ENCODE measurements at regions not wholly inside any gene's neighbourhood (a gene's known extent, or its start where the extent isn't known, plus 50 kb on each side); places are given as distances from the start of the nearest gene placed in this dataset.

DNA sequence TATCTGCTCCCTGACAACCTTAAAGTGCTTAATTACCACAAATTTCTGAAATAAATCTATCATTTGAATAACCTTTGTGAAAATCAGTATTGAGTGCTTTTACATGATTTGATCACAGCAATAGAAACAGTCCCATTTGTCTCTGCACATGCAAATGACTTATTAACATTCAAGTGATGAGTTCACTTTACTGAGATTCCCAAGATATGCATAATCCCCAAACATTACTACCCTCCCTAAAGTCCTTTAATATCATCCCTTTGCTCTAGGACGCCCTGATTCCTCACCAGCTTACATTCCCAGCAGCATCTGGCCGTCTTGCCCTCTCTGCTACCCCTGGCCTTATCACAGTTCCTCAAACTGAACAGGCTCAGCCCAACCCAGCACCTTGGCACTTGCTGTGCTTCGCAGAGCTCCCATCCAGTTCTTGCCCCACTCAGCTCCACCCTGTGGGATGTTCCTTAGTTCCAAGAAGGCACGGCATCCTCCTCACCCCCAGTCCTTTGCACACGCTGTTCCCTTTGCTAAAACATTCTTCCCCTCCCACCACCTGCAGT is 347.5 kb downstream of the PREX1 start:
- H4K20me1 ChIP-seq (ENCODE audit: insufficient read depth, low read length): no peaks in the 10 kb centered on the region
- H3K4me3 ChIP-seq (ENCODE audit: insufficient read depth, low read length): no peak overlapping the region
- no peaks in the 10 kb centered on the region for H3K36me3 ChIP-seq (ENCODE audit: insufficient read depth, low read length)
- H3K27ac ChIP-seq (ENCODE audit: low read depth, low read length): no peak overlapping the region
- H3K4me2 ChIP-seq (ENCODE audit: insufficient read depth, low read length): no peak overlapping the region
- H2AFZ ChIP-seq (ENCODE audit: low read length): no peak overlapping the region
- TF ChIP-seq, protein P1, sequence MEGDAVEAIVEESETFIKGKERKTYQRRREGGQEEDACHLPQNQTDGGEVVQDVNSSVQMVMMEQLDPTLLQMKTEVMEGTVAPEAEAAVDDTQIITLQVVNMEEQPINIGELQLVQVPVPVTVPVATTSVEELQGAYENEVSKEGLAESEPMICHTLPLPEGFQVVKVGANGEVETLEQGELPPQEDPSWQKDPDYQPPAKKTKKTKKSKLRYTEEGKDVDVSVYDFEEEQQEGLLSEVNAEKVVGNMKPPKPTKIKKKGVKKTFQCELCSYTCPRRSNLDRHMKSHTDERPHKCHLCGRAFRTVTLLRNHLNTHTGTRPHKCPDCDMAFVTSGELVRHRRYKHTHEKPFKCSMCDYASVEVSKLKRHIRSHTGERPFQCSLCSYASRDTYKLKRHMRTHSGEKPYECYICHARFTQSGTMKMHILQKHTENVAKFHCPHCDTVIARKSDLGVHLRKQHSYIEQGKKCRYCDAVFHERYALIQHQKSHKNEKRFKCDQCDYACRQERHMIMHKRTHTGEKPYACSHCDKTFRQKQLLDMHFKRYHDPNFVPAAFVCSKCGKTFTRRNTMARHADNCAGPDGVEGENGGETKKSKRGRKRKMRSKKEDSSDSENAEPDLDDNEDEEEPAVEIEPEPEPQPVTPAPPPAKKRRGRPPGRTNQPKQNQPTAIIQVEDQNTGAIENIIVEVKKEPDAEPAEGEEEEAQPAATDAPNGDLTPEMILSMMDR (IDR thresholded peaks at IDR 0.05; ENCODE audit: extremely low read depth, low read depth, low read length): no peak
- no peaks in the 10 kb centered on the region for H3K9me3 ChIP-seq (ENCODE audit: low read depth, low read length)
- no peaks in the 10 kb centered on the region for H3K4me1 ChIP-seq (ENCODE audit: insufficient read depth, low read length)
- no peaks in the 10 kb centered on the region for H3K79me2 ChIP-seq (ENCODE audit: insufficient read depth, low read length)
- peaks cover 30% of the 10 kb centered on the region for H3K27me3 ChIP-seq (ENCODE audit: insufficient read depth, low read length)
- no peak for DNase-seq (ENCODE audit: insufficient read length, low spot score, missing footprints)

DNA sequence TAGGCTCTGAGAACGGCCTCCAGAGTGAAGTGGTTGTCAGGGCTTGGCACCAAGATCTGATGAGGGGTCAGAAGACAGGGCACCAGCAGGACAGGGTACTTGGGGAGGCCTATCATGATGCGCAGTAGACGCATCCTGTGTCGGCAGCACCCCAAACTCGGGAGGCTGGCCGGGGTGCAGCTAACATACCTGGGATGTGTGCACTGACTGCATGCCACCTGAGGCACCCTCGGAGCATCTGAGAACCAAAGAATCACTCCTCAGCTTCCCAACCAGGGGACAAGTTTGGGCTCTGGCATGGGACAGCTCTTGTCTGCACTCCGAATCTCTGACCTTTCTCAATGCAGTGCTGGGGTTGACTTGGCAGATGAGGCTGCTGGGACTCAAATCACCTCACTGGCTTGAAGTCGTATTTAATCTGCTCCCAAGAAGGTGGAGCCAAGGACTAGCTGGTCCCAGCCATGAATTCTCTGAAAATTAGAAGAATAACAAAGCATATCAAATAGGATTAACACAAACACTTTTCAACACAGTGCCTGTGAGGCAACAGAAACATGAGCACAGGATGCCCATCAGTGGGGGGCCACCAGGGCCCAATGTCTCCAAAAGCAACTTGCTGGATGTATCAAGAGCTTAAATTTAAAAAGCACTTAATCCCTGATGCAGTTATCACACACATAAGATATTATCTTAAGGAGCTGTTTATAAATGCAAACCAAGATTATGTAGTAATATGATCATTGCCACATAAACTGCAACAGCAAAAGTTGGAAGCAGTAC is 348.8 kb downstream of the PREX1 start:
- TF ChIP-seq, protein P1 (IDR thresholded peaks at IDR 0.05; ENCODE audit: extremely low read depth, low read depth, low read length): no peak
- DNase-seq (ENCODE audit: insufficient read length, low spot score, missing footprints): peak; percentile 73
- no peaks in the 10 kb centered on the region for H3K36me3 ChIP-seq (ENCODE audit: insufficient read depth, low read length)
- H3K4me3 ChIP-seq (ENCODE audit: insufficient read depth, low read length): no peak overlapping the region
- no peak overlapping the region for H3K27ac ChIP-seq (ENCODE audit: low read depth, low read length)
- peaks cover 33% of the 10 kb centered on the region for H3K27me3 ChIP-seq (ENCODE audit: insufficient read depth, low read length)
- no peaks in the 10 kb centered on the region for H3K79me2 ChIP-seq (ENCODE audit: insufficient read depth, low read length)
- no peak overlapping the region for H3K4me2 ChIP-seq (ENCODE audit: insufficient read depth, low read length)
- H2AFZ ChIP-seq (ENCODE audit: low read length): no peak overlapping the region
- H3K4me1 ChIP-seq (ENCODE audit: insufficient read depth, low read length): no peaks in the 10 kb centered on the region
- H4K20me1 ChIP-seq (ENCODE audit: insufficient read depth, low read length): no peaks in the 10 kb centered on the region
- no peaks in the 10 kb centered on the region for H3K9me3 ChIP-seq (ENCODE audit: low read depth, low read length)

DNA sequence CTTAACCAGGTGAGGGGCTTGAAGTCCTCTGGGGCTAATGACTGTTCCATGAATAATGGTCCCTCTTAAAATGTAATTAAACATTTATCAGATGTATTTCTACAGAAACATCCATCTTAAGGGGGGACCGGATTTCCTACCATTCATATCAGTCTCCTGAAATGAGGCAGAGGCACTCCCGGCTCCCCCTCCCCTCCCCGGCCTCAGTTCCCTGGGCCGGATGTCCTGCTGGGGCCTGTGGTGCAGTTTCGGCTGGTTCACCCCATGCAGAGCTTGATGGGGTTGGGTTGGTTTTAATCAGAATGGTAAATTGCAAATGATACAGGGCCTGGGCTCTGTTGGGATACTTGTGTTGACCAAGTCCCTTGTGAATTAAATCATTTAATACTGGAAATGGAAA is 349.4 kb downstream of the PREX1 start:
- H3K9me3 ChIP-seq (ENCODE audit: low read depth, low read length): no peaks in the 10 kb centered on the region
- no peak overlapping the region for H2AFZ ChIP-seq (ENCODE audit: low read length)
- H3K4me1 ChIP-seq (ENCODE audit: insufficient read depth, low read length): no peaks in the 10 kb centered on the region
- no peak overlapping the region for H3K4me2 ChIP-seq (ENCODE audit: insufficient read depth, low read length)
- no peaks in the 10 kb centered on the region for H3K36me3 ChIP-seq (ENCODE audit: insufficient read depth, low read length)
- no peak overlapping the region for H3K4me3 ChIP-seq (ENCODE audit: insufficient read depth, low read length)
- H4K20me1 ChIP-seq (ENCODE audit: insufficient read depth, low read length): no peaks in the 10 kb centered on the region
- H3K79me2 ChIP-seq (ENCODE audit: insufficient read depth, low read length): no peaks in the 10 kb centered on the region
- TF ChIP-seq, protein P1 (IDR thresholded peaks at IDR 0.05; ENCODE audit: extremely low read depth, low read depth, low read length): no peak
- peaks cover 33% of the 10 kb centered on the region for H3K27me3 ChIP-seq (ENCODE audit: insufficient read depth, low read length)
- H3K27ac ChIP-seq (ENCODE audit: low read depth, low read length): no peak overlapping the region
- DNase-seq (ENCODE audit: insufficient read length, low spot score, missing footprints): no peak

DNA sequence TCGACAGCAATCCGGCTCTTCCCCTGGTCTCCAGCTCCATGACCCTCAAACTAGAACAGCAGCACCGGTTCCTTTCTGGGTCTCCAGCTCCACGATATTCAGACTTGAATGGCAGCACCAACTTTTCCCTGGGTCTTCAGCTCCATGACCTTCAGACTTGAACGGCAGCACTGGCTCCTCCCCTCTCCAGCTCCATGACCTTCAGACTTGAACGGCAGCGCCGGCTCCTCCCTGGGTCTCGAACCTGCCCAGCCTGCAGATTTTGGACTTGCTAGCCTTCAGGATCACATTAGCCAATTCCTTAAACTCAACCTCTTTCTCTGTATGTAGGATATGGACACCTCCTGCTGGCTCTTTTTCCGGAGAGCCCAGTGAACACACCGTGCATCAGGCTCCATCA is 350.9 kb downstream of the PREX1 start:
- H4K20me1 ChIP-seq (ENCODE audit: insufficient read depth, low read length): no peaks in the 10 kb centered on the region

More for the DNA sequence above, 350.9 kb downstream of the PREX1 start:
- no peak overlapping the region for H3K4me2 ChIP-seq (ENCODE audit: insufficient read depth, low read length)
- H3K4me1 ChIP-seq (ENCODE audit: insufficient read depth, low read length): no peaks in the 10 kb centered on the region
- TF ChIP-seq, protein P1 (IDR thresholded peaks at IDR 0.05; ENCODE audit: extremely low read depth, low read depth, low read length): no peak
- H3K27me3 ChIP-seq (ENCODE audit: insufficient read depth, low read length): peaks cover 24% of the 10 kb centered on the region
- no peak for DNase-seq (ENCODE audit: insufficient read length, low spot score, missing footprints)
- no peak overlapping the region for H3K27ac ChIP-seq (ENCODE audit: low read depth, low read length)
- H2AFZ ChIP-seq (ENCODE audit: low read length): no peak overlapping the region
- H3K79me2 ChIP-seq (ENCODE audit: insufficient read depth, low read length): no peaks in the 10 kb centered on the region
- H3K36me3 ChIP-seq (ENCODE audit: insufficient read depth, low read length): no peaks in the 10 kb centered on the region
- H3K9me3 ChIP-seq (ENCODE audit: low read depth, low read length): no peaks in the 10 kb centered on the region
- H3K4me3 ChIP-seq (ENCODE audit: insufficient read depth, low read length): no peak overlapping the region

Data from osteoblast (primary cell).